Liver (tissue), 3 donors: ENCODE measurements at regions not wholly inside any gene's neighbourhood (a gene's known extent, or its start where the extent isn't known, plus 50 kb on each side); places are given as distances from the start of the nearest gene placed in this dataset.

Experiments
- FOXA1 ChIP-seq: IDR thresholded peaks from 2 replicates; pipeline ENCODE4 v1.6.1; 2016; ENCODE audit warnings: antibody characterized with exemption
- GABPA ChIP-seq, 2 donors: IDR thresholded peaks in 1 of 2; conservative IDR thresholded peaks in 1 of 2; 2 replicates each; pipeline ENCODE4 v1.6.1; 2016; ENCODE audit warnings: antibody characterized with exemption in 2 of 2, mild to moderate bottlenecking in 1 of 2, moderate library complexity in 1 of 2
- HNF4G ChIP-seq: IDR thresholded peaks from 2 replicates; pipeline ENCODE4 v1.6.1; 2016; ENCODE audit warnings: antibody characterized with exemption
- JUND ChIP-seq, 2 donors: IDR thresholded peaks; 2 replicates each; pipeline ENCODE4 v1.6.1; 2016; ENCODE audit warnings: antibody characterized with exemption in 2 of 2
- MAX ChIP-seq: IDR thresholded peaks from 2 replicates; pipeline ENCODE4 v1.6.1; 2016; ENCODE audit warnings: antibody characterized with exemption
- RAD21 ChIP-seq, 2 donors: IDR thresholded peaks; 2 replicates each; pipeline ENCODE4 v1.6.1; 2016; ENCODE audit warnings: antibody characterized with exemption in 2 of 2, mild to moderate bottlenecking in 2 of 2
- RXRA ChIP-seq, 2 donors: IDR thresholded peaks; 2 replicates each; pipeline ENCODE4 v1.6.1; 2017 to 2018; ENCODE audit warnings: antibody characterized with exemption in 2 of 2, mild to moderate bottlenecking in 1 of 2
- TAF1 ChIP-seq: conservative IDR thresholded peaks from 2 replicates; pipeline ENCODE4 v1.6.1; 2016; ENCODE audit warnings: antibody characterized with exemption, mild to moderate bottlenecking
- YY1 ChIP-seq: IDR thresholded peaks from 2 replicates; pipeline ENCODE4 v1.6.1; 2016; ENCODE audit warnings: antibody characterized with exemption, mild to moderate bottlenecking
- TF ChIP-seq, protein P1 (sequence below): fragments of 150-350 bp; IDR thresholded peaks from 2 replicates; pipeline ENCODE4 v1.5.1; 2017; ENCODE audit warnings: improper control_type of control experiment, low read depth, low read length; ENCODE audit not compliant: missing input control
- TF ChIP-seq, protein P2 (sequence below): IDR thresholded peaks from 2 replicates; pipeline ENCODE4 v1.6.1; 2016; ENCODE audit warnings: antibody characterized with exemption, mild to moderate bottlenecking
- donor health status: healthy.
- donor health status: healthy.

GRCh38 chr16:10252155-10252554 lies 69.9 kb upstream of the GRIN2A start:
- TF ChIP-seq FOXA1: no peak
- TF ChIP-seq, protein P1, sequence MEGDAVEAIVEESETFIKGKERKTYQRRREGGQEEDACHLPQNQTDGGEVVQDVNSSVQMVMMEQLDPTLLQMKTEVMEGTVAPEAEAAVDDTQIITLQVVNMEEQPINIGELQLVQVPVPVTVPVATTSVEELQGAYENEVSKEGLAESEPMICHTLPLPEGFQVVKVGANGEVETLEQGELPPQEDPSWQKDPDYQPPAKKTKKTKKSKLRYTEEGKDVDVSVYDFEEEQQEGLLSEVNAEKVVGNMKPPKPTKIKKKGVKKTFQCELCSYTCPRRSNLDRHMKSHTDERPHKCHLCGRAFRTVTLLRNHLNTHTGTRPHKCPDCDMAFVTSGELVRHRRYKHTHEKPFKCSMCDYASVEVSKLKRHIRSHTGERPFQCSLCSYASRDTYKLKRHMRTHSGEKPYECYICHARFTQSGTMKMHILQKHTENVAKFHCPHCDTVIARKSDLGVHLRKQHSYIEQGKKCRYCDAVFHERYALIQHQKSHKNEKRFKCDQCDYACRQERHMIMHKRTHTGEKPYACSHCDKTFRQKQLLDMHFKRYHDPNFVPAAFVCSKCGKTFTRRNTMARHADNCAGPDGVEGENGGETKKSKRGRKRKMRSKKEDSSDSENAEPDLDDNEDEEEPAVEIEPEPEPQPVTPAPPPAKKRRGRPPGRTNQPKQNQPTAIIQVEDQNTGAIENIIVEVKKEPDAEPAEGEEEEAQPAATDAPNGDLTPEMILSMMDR: no peak
- no peak for TF ChIP-seq YY1
- TF ChIP-seq, protein P2, sequence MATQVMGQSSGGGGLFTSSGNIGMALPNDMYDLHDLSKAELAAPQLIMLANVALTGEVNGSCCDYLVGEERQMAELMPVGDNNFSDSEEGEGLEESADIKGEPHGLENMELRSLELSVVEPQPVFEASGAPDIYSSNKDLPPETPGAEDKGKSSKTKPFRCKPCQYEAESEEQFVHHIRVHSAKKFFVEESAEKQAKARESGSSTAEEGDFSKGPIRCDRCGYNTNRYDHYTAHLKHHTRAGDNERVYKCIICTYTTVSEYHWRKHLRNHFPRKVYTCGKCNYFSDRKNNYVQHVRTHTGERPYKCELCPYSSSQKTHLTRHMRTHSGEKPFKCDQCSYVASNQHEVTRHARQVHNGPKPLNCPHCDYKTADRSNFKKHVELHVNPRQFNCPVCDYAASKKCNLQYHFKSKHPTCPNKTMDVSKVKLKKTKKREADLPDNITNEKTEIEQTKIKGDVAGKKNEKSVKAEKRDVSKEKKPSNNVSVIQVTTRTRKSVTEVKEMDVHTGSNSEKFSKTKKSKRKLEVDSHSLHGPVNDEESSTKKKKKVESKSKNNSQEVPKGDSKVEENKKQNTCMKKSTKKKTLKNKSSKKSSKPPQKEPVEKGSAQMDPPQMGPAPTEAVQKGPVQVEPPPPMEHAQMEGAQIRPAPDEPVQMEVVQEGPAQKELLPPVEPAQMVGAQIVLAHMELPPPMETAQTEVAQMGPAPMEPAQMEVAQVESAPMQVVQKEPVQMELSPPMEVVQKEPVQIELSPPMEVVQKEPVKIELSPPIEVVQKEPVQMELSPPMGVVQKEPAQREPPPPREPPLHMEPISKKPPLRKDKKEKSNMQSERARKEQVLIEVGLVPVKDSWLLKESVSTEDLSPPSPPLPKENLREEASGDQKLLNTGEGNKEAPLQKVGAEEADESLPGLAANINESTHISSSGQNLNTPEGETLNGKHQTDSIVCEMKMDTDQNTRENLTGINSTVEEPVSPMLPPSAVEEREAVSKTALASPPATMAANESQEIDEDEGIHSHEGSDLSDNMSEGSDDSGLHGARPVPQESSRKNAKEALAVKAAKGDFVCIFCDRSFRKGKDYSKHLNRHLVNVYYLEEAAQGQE: no peak
- TF ChIP-seq GABPA (IDR thresholded peaks at IDR 0.05 in 1 of 2, conservative IDR thresholded peaks at IDR 0.05 in 1 of 2): no peak
- TF ChIP-seq MAX: no peak
- TF ChIP-seq TAF1: no peak
- TF ChIP-seq RXRA (IDR thresholded peaks at IDR 0.05): no peak
- no peak for TF ChIP-seq JUND (IDR thresholded peaks at IDR 0.05)
- no peak for TF ChIP-seq RAD21 (IDR thresholded peaks at IDR 0.05)
- no peak for TF ChIP-seq HNF4G
